Thymus (tissue), 11 donors: ENCODE measurements at regions not wholly inside any gene's neighbourhood (a gene's known extent, or its start where the extent isn't known, plus 50 kb on each side); places are given as distances from the start of the nearest gene placed in this dataset.

ENCODE experiments used
- DNase-seq, 9 donors: peaks; one replicate each; pipeline ENCODE4 v3.0.0-alpha.2; 2013; ENCODE audit warnings: low spot score in 9 of 9, low read depth in 6 of 9, missing footprints in 1 of 9
- H3K27ac ChIP-seq, 2 donors: one replicate each; pipeline ENCODE4 v1.5.1; 2013; ENCODE audit warnings: control low read depth in 1 of 2, low read depth in 1 of 2, low read length in 1 of 2, mild to moderate bottlenecking in 1 of 2, moderate library complexity in 1 of 2
- H3K27me3 ChIP-seq, 2 donors: one replicate each; pipeline ENCODE4 v1.5.1; 2013; ENCODE audit warnings: low read length in 1 of 2; ENCODE audit not compliant: control insufficient read depth in 2 of 2, insufficient read depth in 1 of 2
- H3K36me3 ChIP-seq, 2 donors: one replicate each; pipeline ENCODE4 v1.5.1; 2013; ENCODE audit warnings: low read length in 1 of 2, mild to moderate bottlenecking in 1 of 2, moderate library complexity in 1 of 2; ENCODE audit not compliant: control insufficient read depth in 2 of 2, insufficient read depth in 2 of 2
- H3K4me1 ChIP-seq, 2 donors: one replicate each; pipeline ENCODE4 v1.5.1; 2013; ENCODE audit warnings: low read length in 2 of 2; ENCODE audit not compliant: control insufficient read depth in 2 of 2, insufficient read depth in 2 of 2
- H3K4me3 ChIP-seq, 2 donors: one replicate each; pipeline ENCODE4 v1.5.1; 2013; ENCODE audit warnings: low read length in 2 of 2, control low read depth in 1 of 2, mild to moderate bottlenecking in 1 of 2
- H3K9me3 ChIP-seq, 2 donors: one replicate each; pipeline ENCODE4 v1.5.1; 2013; ENCODE audit warnings: low read length in 1 of 2, mild to moderate bottlenecking in 1 of 2; ENCODE audit not compliant: control insufficient read depth in 2 of 2, insufficient read depth in 1 of 2
- WGBS: extraction: QIAGEN DNeasy Blood & Tissue Kit; methylation state at CpG from one replicate; pipeline ENCODE4 v1.1.7; 2013; 5-methylcytosine and 5-hydroxymethylcytosine counted together
- donor health status: healthy.

DNA sequence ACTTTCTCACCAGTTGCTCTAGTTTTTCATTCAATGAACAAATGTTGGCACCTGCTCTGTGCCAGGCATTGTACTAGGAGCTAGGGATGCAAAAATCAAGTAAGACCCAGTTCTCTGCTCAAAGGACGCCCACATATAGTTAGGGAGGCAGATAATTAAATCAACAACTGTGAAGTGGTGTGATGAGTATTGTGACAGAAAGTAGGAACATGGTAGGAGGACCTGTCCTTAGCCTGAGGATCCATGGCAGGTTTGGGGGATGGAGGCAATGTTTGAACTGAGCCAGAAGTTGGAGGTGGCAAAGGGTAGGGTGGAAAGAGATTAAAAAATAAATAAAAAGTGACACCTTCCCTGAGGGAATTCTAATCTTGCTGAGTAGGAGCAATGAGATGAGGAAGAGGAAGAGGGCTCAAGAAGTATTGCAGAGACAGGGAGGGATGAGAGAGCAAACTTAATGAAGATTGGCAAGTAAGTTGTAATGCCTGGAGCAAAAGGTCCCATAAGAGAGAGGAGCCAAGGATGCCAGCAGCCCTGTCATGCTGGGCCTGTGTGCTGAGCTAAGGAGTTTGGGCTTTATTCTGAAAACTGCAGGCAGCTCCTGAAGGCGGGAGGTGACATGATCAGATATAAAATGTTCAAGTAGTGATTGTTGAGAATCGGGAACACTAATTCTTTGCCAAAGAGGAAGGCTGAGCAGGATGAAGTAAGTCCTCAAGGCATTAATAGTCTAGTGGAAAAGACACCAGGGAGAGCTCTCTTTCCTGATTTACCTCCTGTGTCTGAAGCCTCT is 184.3 kb upstream of the PPP2R3A start:
- no peaks in the 10 kb centered on the region for H3K4me1 ChIP-seq
- 87% methylated on average over 3 of the region's 3 CpGs for WGBS

DNA sequence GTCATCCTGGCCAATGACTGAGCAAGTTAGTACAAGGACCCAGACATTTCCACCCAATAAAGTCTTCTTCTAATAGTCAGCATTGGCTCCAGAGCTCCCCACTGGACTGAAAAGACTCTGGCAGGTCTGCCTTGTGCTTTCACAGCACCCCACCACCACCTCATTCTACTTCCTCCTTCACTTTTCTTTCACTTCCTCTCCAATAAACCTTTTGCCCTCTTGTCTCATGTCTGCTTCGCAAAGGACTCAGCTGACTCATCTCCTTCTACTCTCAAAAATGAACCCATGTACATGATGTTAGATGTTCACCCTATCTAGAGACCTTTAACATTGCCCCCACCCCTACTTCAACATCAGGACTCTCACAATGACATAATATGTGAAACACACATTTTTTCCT is 181.0 kb upstream of the PPP2R3A start:
- H3K27ac ChIP-seq, result no peak overlapping the region
- 61% methylated on average over 1 of the region's 1 CpG for WGBS
- H3K27me3 ChIP-seq, result no peaks in the 10 kb centered on the region
- no peak overlapping the region for H3K4me3 ChIP-seq
- DNase-seq, result no peak
- no peaks in the 10 kb centered on the region for H3K36me3 ChIP-seq
- H3K9me3 ChIP-seq, result no peaks in the 10 kb centered on the region
- no peaks in the 10 kb centered on the region for H3K4me1 ChIP-seq

More for the DNA sequence above, 184.3 kb upstream of the PPP2R3A start:
- Histone ChIP-seq H3K4me3 (no peak overlapping the region), H3K27ac (no peak overlapping the region), H3K36me3 (no peaks in the 10 kb centered on the region), H3K9me3 (no peaks in the 10 kb centered on the region), H3K27me3 (no peaks in the 10 kb centered on the region)
- DNase-seq, result no peak

DNA sequence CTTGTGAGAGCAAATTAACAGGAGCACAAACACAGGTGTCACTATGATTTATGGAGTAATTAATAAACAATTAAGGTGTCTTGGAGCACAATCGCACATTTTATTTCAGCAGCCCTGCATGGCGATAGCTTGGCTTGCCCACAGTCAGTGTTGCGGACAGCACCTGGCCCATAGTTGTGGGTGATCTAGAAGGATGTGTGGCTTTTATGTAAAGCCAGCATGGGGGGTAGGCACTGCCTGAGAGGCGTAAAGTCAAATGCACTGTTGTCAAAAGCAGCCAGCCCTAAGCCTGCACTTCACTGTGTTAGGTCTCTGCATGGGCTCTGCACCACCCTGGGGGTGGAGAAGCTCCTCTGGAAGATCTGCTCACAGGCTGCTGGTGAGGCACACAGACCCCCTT is 177.4 kb upstream of the PPP2R3A start:
- no peak for DNase-seq
- no peak overlapping the region for H3K4me3 ChIP-seq
- WGBS, result 86% methylated on average over 4 of the region's 4 CpGs
- no peaks in the 10 kb centered on the region for H3K36me3 ChIP-seq
- no peak overlapping the region for H3K27ac ChIP-seq
- no peaks in the 10 kb centered on the region for H3K9me3 ChIP-seq
- no peaks in the 10 kb centered on the region for H3K4me1 ChIP-seq
- no peaks in the 10 kb centered on the region for H3K27me3 ChIP-seq

DNA sequence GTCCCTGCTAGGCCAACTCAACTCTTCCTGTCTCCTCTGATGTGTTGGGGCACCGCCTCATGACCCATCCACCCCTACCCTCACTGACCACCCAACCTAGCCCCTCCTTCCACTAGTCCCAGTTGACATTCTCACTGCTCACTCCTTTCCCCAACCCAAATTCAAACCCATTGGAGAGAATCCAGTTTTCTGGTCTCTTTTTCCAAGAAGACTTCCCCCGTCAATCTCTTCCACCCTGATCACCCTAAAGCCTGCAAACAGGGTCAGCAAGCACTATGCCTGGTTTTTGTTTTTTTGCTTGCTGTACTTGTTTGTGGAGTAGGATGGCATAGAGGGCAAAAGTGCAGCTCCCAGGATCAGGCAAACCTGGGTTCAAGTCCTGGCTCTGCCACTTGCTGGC is 176.6 kb upstream of the PPP2R3A start:
- Histone ChIP-seq H3K9me3 (no peaks in the 10 kb centered on the region), H3K27ac (no peak overlapping the region), H3K36me3 (no peaks in the 10 kb centered on the region), H3K27me3 (no peaks in the 10 kb centered on the region), H3K4me3 (no peak overlapping the region), H3K4me1 (no peaks in the 10 kb centered on the region)
- no peak for DNase-seq
- 92% methylated on average over 2 of the region's 2 CpGs for WGBS

DNA sequence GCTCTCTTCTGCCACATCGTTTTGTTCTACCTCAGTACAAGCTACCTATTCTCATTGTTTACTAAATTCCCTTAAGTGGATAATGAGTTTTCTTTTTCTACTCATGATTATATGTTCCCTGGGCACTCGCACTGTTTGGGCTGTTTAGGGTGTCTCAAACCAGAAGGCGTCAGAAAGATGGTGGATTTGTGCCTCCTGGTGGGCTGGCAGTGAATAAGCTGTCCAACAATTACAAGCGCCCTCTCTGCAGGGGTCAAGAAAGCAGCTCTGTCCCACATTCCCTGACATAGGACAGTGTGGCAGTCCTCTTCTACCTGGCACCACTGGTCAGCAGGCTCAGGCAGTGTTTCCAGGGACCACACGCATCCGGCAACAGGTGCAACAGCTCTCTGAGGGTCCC is 173.4 kb upstream of the PPP2R3A start:
- no peak for DNase-seq
- Histone ChIP-seq H3K27ac (no peak overlapping the region), H3K9me3 (no peaks in the 10 kb centered on the region), H3K4me1 (no peaks in the 10 kb centered on the region), H3K36me3 (no peaks in the 10 kb centered on the region), H3K27me3 (no peaks in the 10 kb centered on the region), H3K4me3 (no peak overlapping the region)
- WGBS, result 81% methylated on average over 6 of the region's 6 CpGs

DNA sequence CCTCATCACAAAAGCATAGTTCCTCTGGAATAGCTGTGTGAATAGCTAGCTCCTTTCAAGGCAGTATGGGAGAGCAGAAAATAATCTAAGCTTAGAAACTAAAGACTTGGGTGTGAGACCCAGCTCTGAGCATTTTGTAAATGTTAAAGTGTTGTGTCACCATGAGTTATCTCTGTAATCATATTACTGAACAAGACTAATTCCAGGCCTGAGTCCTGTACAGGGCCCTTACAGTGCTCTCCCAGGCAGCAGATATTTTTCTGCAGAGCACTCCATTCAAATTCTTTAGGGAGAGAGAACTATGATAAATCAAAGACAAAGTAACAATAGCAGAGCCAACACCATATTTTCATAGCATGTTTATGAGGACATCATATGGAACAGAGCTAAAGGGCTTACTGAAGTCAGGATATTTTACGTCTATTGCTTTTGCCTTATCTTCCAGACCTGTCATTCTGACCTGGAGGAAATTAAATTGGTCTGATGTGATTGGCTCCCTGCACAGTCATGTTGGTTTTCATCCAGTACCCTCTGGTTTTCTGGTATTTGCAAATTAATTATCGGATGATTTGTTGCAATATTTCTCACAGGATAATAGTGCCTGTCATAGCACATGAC is 172.6 kb upstream of the PPP2R3A start:
- H3K27me3 ChIP-seq, result no peaks in the 10 kb centered on the region
- no peaks in the 10 kb centered on the region for H3K4me1 ChIP-seq
- H3K4me3 ChIP-seq, result no peak overlapping the region
- WGBS, result 95% methylated on average over 2 of the region's 2 CpGs
- H3K27ac ChIP-seq, result no peak overlapping the region
- H3K36me3 ChIP-seq, result no peaks in the 10 kb centered on the region
- no peaks in the 10 kb centered on the region for H3K9me3 ChIP-seq
- no peak for DNase-seq

DNA sequence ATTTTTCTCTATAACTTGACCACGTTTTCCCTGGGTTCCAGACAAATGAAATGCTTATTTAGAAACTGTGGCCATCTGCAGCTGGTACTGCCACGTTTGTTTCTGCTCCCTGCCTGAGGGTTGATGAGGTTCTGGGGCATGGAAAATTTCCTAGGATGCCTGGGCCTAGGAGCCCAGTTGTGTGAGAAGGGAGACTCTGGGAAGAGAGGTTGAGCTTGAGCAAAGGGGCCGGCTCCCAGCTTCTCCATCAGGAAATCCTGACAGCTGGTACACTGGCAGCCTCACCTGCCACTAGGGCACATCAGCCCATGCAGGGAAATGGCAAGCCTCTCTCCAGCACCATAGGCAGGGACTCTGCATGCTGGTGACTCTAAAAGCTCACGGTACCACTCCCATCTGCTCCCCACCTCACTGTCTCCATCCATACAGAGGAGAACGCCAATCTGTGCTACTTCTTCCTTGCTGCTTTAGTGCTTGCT is 165.4 kb upstream of the PPP2R3A start:
- Histone ChIP-seq H3K27me3 (no peaks in the 10 kb centered on the region), H3K9me3 (no peaks in the 10 kb centered on the region), H3K4me3 (no peak overlapping the region), H3K4me1 (no peaks in the 10 kb centered on the region), H3K27ac (no peak overlapping the region), H3K36me3 (no peaks in the 10 kb centered on the region)
- WGBS, result 80% methylated on average over 5 of the region's 5 CpGs
- no peak for DNase-seq

DNA sequence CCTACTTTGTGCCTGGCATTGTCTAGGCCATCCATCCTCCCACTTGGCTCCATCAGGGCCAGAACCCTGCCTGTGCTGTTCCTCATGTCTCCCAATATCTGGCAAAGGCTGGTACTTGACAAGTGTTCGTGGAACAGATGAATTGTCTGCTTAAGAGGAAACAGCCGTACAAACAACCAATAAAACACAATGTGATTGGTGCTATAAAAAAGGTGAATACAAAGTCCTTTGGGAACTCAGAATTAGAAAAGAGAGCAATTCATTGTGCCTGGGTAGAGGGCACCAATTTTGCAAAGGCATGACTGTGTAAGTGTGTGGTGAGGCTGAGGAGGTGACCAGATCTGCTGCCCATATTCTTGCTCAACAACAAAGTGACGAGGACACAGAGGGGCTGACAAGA is 164.5 kb upstream of the PPP2R3A start:
- H3K27me3 ChIP-seq, result no peaks in the 10 kb centered on the region
- DNase-seq, result no peak
- 68% methylated on average over 3 of the region's 3 CpGs for WGBS
- no peak overlapping the region for H3K27ac ChIP-seq
- H3K4me1 ChIP-seq, result no peaks in the 10 kb centered on the region
- no peaks in the 10 kb centered on the region for H3K36me3 ChIP-seq
- H3K4me3 ChIP-seq, result no peak overlapping the region
- no peaks in the 10 kb centered on the region for H3K9me3 ChIP-seq

DNA sequence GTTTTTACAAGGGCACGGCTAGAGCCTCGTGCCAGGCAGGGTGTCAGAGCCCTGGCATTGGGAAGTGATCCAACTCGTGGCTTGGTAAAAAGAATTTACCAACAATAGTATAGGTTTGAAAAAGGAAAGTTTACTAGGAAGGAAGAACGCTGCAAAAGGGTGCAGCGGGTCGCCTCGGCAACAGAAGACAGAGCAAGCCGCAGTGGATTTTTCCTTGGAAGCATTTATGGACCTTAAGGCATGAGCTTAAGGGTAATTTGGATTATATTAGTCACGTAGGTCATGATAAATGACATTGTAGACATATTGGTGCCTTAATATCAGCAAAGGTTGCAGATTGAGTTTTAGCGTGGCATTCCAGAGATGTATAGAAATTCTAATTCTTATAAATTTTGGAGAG is 163.4 kb upstream of the PPP2R3A start:
- Histone ChIP-seq H3K4me3 (no peak overlapping the region), H3K27me3 (no peaks in the 10 kb centered on the region), H3K4me1 (no peaks in the 10 kb centered on the region), H3K36me3 (no peaks in the 10 kb centered on the region), H3K27ac (no peak overlapping the region), H3K9me3 (no peaks in the 10 kb centered on the region)
- WGBS, result 89% methylated on average over 10 of the region's 10 CpGs
- DNase-seq, result no peak
